Adipocyte (in vitro differentiated cells): ENCODE measurements at regions not wholly inside any gene's neighbourhood (a gene's known extent, or its start where the extent isn't known, plus 50 kb on each side); places are given as distances from the start of the nearest gene placed in this dataset.
"Not testable (repeated sequence)": the region's sequence is repeated elsewhere in the genome, so short reads cannot be mapped to it uniquely, and the experiment has no call there.

Source experiments
- DNase-seq: peaks from one replicate; pipeline ENCODE4 v3.0.0-alpha.2; 2015; ENCODE audit warnings: low read depth
- H3K27me3 ChIP-seq: replicated peaks from 2 replicates; pipeline ENCODE4 v1.7.0; 2013; ENCODE audit warnings: mild to moderate bottlenecking, low read length, moderate library complexity; ENCODE audit not compliant: control insufficient read depth, insufficient read depth
- H3K36me3 ChIP-seq: 2 replicates; pipeline ENCODE4 v1.7.0; 2013; ENCODE audit warnings: low read length, mild to moderate bottlenecking, moderate library complexity; ENCODE audit not compliant: control insufficient read depth, insufficient read depth, severe bottlenecking
- H3K4me1 ChIP-seq: 2 replicates; pipeline ENCODE4 v1.7.0; 2013; ENCODE audit warnings: mild to moderate bottlenecking, low read length, moderate library complexity; ENCODE audit not compliant: control insufficient read depth, insufficient read depth
- H3K4me3 ChIP-seq: 2 replicates; pipeline ENCODE4 v1.7.0; 2013; ENCODE audit warnings: mild to moderate bottlenecking, low read length, moderate library complexity
- H3K9ac ChIP-seq: 2 replicates; pipeline ENCODE4 v1.7.0; 2013; ENCODE audit warnings: mild to moderate bottlenecking, low read length, moderate library complexity
- H3K9me3 ChIP-seq: 2 replicates; pipeline ENCODE4 v1.7.0; 2013; ENCODE audit warnings: mild to moderate bottlenecking, low read length, moderate library complexity; ENCODE audit not compliant: control insufficient read depth

- H3K36me3 ChIP-seq, H3K27me3 ChIP-seq, H3K4me3 ChIP-seq: not testable (repeated sequence)
Measured at GRCh38 chr1:234793924-234794323, 183.9 kb upstream of the IRF2BP2 start.

GRCh38 chr1:234792221-234792864 is 182.4 kb upstream of the IRF2BP2 start:
- not testable (repeated sequence) for H3K36me3 ChIP-seq, H3K9me3 ChIP-seq, H3K4me3 ChIP-seq, H3K4me1 ChIP-seq, DNase-seq, H3K27me3 ChIP-seq, H3K9ac ChIP-seq

More at GRCh38 chr1:234793924-234794323, 183.9 kb upstream of the IRF2BP2 start:
- not testable (repeated sequence) for DNase-seq, H3K9me3 ChIP-seq, H3K4me1 ChIP-seq, H3K9ac ChIP-seq

GRCh38 chr1:234791615-234792014 is 181.6 kb upstream of the IRF2BP2 start:
- not testable (repeated sequence) for H3K27me3 ChIP-seq, DNase-seq, H3K9me3 ChIP-seq, H3K9ac ChIP-seq, H3K4me1 ChIP-seq, H3K4me3 ChIP-seq, H3K36me3 ChIP-seq

- not testable (repeated sequence) for DNase-seq, H3K9me3 ChIP-seq, H3K9ac ChIP-seq, H3K4me3 ChIP-seq, H3K27me3 ChIP-seq, H3K36me3 ChIP-seq, H3K4me1 ChIP-seq
Measured at GRCh38 chr1:234790333-234790732, 180.4 kb upstream of the IRF2BP2 start.

- H3K4me3 ChIP-seq, H3K36me3 ChIP-seq, H3K9ac ChIP-seq, H3K9me3 ChIP-seq, H3K4me1 ChIP-seq, DNase-seq: not testable (repeated sequence)
- H3K27me3 ChIP-seq, result peaks cover 12% of the 10 kb centered on the region
Measured at GRCh38 chr1:234787011-234787584, 177.1 kb upstream of the IRF2BP2 start.

GRCh38 chr1:234785922-234786321 is 175.9 kb upstream of the IRF2BP2 start:
- not testable (repeated sequence) for H3K4me3 ChIP-seq, H3K9ac ChIP-seq, DNase-seq, H3K4me1 ChIP-seq, H3K36me3 ChIP-seq, H3K9me3 ChIP-seq
- peaks cover 24% of the 10 kb centered on the region for H3K27me3 ChIP-seq

- H3K4me3 ChIP-seq, H3K36me3 ChIP-seq, H3K4me1 ChIP-seq, H3K9ac ChIP-seq, H3K9me3 ChIP-seq: not testable (repeated sequence)
- DNase-seq, result peak; percentile 66
- peaks cover 28% of the 10 kb centered on the region for H3K27me3 ChIP-seq
Measured at GRCh38 chr1:234785471-234785919, 175.5 kb upstream of the IRF2BP2 start.

- not testable (repeated sequence) for H3K4me3 ChIP-seq, H3K9me3 ChIP-seq, DNase-seq, H3K4me1 ChIP-seq, H3K9ac ChIP-seq, H3K36me3 ChIP-seq
- peaks cover 39% of the 10 kb centered on the region for H3K27me3 ChIP-seq
Measured at GRCh38 chr1:234784108-234784507, 174.1 kb upstream of the IRF2BP2 start.

- no peaks in the 10 kb centered on the region for H3K36me3 ChIP-seq
- H3K27me3 ChIP-seq, result peaks cover 52% of the 10 kb centered on the region
- H3K9ac ChIP-seq, result no peak overlapping the region
- no peaks in the 10 kb centered on the region for H3K4me1 ChIP-seq
- H3K9me3 ChIP-seq, result no peaks in the 10 kb centered on the region
- no peak for DNase-seq
- no peak overlapping the region for H3K4me3 ChIP-seq
Measured at GRCh38 chr1:234782791-234783190, 172.8 kb upstream of the IRF2BP2 start.

- peak; percentile 34 for DNase-seq
- Histone ChIP-seq H3K9me3 (no peaks in the 10 kb centered on the region), H3K4me3 (no peak overlapping the region), H3K4me1 (no peaks in the 10 kb centered on the region), H3K9ac (no peak overlapping the region), H3K36me3 (no peaks in the 10 kb centered on the region), H3K27me3 (peaks cover 58% of the 10 kb centered on the region)
Measured at GRCh38 chr1:234782105-234782751, 172.2 kb upstream of the IRF2BP2 start.

- no peaks in the 10 kb centered on the region for H3K9me3 ChIP-seq
- DNase-seq, result no peak
Measured at GRCh38 chr1:234781241-234782065, 171.5 kb upstream of the IRF2BP2 start.

More at GRCh38 chr1:234781241-234782065, 171.5 kb upstream of the IRF2BP2 start:
- H3K4me3 ChIP-seq, result no peak overlapping the region
- peaks cover 66% of the 10 kb centered on the region for H3K27me3 ChIP-seq
- H3K9ac ChIP-seq, result no peak overlapping the region
- no peaks in the 10 kb centered on the region for H3K36me3 ChIP-seq
- no peaks in the 10 kb centered on the region for H3K4me1 ChIP-seq
